SKM-1 treated with dmso at 0.1 percent for 144 hours (cell line): ENCODE measurements at regions not wholly inside any gene's neighbourhood (a gene's known extent, or its start where the extent isn't known, plus 50 kb on each side); places are given as distances from the start of the nearest gene placed in this dataset.
"Not testable (repeated sequence)": the region's sequence is repeated elsewhere in the genome, so short reads cannot be mapped to it uniquely, and the experiment has no call there.

Source experiments
- DNase-seq: peaks from one replicate; lab custom pipeline; 2025; ENCODE audit not compliant: unreplicated experiment; lab: John Stamatoyannopoulos, UW

- no peak for DNase-seq
Measured at GRCh38 chr3:81874738-81875137, 113.3 kb upstream of the GBE1 start.

- DNase-seq, result no peak
Measured at GRCh38 chr3:81872566-81872965, 111.1 kb upstream of the GBE1 start.

- no peak for DNase-seq
Measured at GRCh38 chr3:81871358-81872155, 110.1 kb upstream of the GBE1 start.

- no peak for DNase-seq
Measured at GRCh38 chr3:81869382-81869781, 107.9 kb upstream of the GBE1 start.

- DNase-seq, result no peak
Measured at GRCh38 chr3:81868597-81868996, 107.2 kb upstream of the GBE1 start.

- no peak for DNase-seq
Measured at GRCh38 chr3:81867875-81868274, 106.4 kb upstream of the GBE1 start.

- not testable (repeated sequence) for DNase-seq
Measured at GRCh38 chr3:81865164-81865563, 103.7 kb upstream of the GBE1 start.

GRCh38 chr3:81864272-81864671 is 102.8 kb upstream of the GBE1 start:
- no peak for DNase-seq

GRCh38 chr3:81863756-81864155 is 102.3 kb upstream of the GBE1 start:
- DNase-seq, result no peak

GRCh38 chr3:81861593-81861992 is 100.1 kb upstream of the GBE1 start:
- no peak for DNase-seq

- no peak for DNase-seq
Measured at GRCh38 chr3:81859524-81859923, 98.1 kb upstream of the GBE1 start.

- DNase-seq, result no peak
Measured at GRCh38 chr3:81853431-81853830, 92.0 kb upstream of the GBE1 start.

GRCh38 chr3:81851176-81851575 is 89.7 kb upstream of the GBE1 start:
- DNase-seq, result no peak

GRCh38 chr3:81846988-81847387 is 85.5 kb upstream of the GBE1 start:
- DNase-seq, result no peak

- DNase-seq, result no peak
Measured at GRCh38 chr3:81841540-81841939, 80.1 kb upstream of the GBE1 start.

- DNase-seq, result no peak
Measured at GRCh38 chr3:81839504-81840094, 78.2 kb upstream of the GBE1 start.

- peak; percentile 17 for DNase-seq
Measured at GRCh38 chr3:81838457-81838856, 77.0 kb upstream of the GBE1 start.

GRCh38 chr3:81837071-81837593 is 75.7 kb upstream of the GBE1 start:
- no peak for DNase-seq

GRCh38 chr3:81829937-81830336 is 68.5 kb upstream of the GBE1 start:
- no peak for DNase-seq

GRCh38 chr3:81829272-81829671 is 67.8 kb upstream of the GBE1 start:
- not testable (repeated sequence) for DNase-seq

- DNase-seq, result peak; percentile 93
Measured at GRCh38 chr3:81823882-81824395, 62.5 kb upstream of the GBE1 start.

GRCh38 chr3:81823086-81823485 is 61.6 kb upstream of the GBE1 start:
- no peak for DNase-seq
